ENCODE measurements at regions not wholly inside any gene's neighbourhood (a gene's known extent, or its start where the extent isn't known, plus 50 kb on each side); places are given as distances from the start of the nearest gene placed in this dataset.
"Not testable (repeated sequence)": the region's sequence is repeated elsewhere in the genome, so short reads cannot be mapped to it uniquely, and the experiment has no call there.

DNA sequence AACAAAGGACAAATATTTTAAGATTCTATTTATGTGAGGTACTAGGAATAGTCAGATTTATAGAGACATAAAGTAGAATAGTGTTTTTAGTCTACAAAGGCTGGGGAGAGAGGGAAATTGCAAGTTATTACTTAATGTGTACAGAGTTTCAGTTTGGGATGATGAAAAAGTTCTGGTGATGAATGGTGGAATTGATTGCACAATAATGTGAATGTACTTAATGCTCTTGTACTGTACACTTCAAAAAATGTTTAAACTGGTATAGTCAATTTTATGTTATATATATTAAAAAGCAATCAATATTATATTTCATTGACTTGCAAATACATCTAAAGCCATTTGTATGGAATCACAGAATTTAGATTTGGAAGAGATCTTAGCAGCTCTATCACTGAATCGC, 213.4 kb downstream of the PPP1R3A start:
- DNase-seq, result no peak

GRCh38 chr7:113698556-113699220, 220.1 kb downstream of the PPP1R3A start:
- DNase-seq, result peak; percentile 7 to 69

- no peak for DNase-seq
Measured at GRCh38 chr7:113694149-113694548, 224.7 kb downstream of the PPP1R3A start.

DNA sequence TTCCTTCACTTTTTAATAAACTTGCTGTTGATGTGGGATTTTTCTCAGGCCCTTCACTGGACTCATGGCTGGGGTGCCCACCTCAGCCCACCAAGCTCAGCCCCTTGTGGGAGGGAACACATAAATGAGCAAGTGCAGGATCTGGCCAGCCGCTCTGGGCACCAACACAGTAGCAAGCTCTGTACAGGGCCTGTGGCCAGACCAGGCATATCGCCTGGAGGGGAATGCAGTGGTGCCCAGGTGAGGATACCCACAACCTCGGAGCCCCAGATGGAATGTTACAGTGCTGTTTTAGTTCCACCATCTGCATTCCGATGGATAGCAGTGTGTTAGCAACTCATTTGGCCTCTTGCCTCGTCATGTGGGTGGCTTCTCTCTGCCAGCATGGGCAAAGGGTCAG, 234.6 kb downstream of the PPP1R3A start:
- DNase-seq, result no peak

- DNase-seq, result no peak
Measured at GRCh38 chr7:113677811-113678210, 241.0 kb downstream of the PPP1R3A start.

DNA sequence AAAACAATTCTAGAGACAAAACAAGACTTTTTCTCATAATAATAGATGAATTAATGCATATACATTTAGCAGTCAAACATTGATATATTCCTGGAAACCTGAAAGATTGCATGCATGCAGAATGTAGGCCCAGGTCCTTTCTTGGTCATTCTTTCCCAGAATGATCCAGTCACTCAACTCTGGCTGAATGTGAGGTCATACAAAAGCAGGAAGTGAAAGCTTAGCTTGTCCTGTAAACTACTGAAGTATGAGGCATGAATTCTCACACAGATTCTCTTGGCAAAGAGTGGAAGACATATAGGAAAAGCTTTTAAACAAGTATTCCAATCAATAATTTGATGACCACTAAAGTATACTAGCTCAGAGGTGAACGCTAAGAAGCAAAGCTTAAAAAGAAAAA, 253.9 kb downstream of the PPP1R3A start:
- DNase-seq, result no peak

DNA sequence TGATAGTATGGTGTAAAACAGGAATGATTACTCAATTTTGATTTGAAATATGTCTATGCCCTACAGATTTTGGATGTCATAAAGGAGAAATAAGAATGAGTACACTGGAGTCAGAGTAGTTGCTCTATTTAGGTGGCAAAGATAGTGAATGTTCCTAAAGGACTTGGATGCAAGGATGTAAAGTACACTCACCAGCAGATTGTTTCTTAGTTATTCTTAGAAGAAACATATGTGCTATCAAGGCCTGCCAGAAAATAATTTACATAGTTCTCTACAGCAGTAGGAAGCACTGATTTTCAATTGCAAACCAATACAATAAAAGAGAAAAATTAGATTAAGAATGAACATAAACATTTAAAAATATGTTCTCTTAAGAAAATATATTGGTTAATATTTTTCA, 259.4 kb downstream of the PPP1R3A start:
- DNase-seq, result no peak

DNA sequence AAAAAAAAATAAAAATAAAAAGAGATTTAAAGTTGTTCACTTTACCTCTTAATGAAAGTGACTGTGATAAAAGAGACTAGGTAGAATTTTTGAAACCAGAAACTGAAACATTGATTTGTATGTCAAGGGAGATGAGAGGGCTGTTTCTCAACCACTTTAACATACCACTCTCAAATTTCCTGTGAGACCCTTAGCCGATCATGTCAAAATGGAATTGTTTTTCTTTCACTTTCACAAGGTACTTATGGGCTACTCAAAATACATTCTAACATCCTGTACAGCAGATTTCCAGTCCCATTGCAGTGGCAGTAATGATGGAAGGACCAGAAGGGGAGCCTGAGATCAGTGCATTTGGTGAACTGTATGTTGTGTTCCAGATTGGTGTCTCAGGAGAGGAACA, 261.2 kb downstream of the PPP1R3A start:
- DNase-seq, result no peak

DNA sequence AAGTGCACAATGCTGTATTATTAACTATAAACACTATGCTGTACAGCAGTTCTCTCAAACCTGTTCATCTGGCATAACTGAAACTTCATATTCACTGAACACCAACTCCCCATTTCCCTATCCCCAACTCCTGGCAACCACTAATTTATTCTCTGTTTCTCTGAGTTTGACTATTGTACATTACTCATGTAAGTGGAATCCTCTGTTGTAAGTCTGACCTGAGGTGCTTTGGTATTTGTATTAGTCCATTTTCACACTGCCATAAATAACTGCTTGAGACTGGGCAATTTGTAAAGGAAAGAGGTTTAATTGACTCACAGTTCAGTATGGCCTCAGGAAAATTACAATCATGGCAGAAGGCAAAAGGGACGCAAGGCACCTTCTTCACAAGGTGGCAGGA, 266.3 kb downstream of the PPP1R3A start:
- DNase-seq, result no peak

GRCh38 chr7:113649556-113649955, 269.3 kb downstream of the PPP1R3A start:
- DNase-seq, result peak; percentile 44 to 49

DNA sequence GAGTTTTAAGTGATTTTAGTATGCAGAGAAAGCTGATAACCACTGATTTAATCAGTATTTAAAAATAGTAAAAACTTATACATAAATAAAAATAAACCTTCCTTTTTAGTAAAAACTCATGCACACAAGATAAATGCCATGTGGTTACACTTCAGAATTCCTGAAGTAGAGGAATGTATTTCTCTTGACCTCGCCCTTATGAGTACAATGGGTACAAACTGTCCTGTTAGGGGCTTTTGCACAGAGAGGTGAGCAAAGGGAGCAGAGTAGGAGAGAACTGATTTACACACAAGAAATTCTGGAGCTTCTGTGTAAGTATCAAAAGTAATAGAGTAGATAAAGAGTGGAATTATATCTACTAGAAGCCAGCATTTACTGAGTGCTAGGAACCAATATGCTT, 279.6 kb downstream of the PPP1R3A start:
- DNase-seq, result no peak

GRCh38 chr7:113636727-113637421, 281.9 kb downstream of the PPP1R3A start:
- DNase-seq, result no peak

- no peak for DNase-seq
Measured at GRCh38 chr7:113635492-113635891, 283.3 kb downstream of the PPP1R3A start.

GRCh38 chr7:113633073-113633472, 285.7 kb downstream of the PPP1R3A start:
- no peak for DNase-seq

DNA sequence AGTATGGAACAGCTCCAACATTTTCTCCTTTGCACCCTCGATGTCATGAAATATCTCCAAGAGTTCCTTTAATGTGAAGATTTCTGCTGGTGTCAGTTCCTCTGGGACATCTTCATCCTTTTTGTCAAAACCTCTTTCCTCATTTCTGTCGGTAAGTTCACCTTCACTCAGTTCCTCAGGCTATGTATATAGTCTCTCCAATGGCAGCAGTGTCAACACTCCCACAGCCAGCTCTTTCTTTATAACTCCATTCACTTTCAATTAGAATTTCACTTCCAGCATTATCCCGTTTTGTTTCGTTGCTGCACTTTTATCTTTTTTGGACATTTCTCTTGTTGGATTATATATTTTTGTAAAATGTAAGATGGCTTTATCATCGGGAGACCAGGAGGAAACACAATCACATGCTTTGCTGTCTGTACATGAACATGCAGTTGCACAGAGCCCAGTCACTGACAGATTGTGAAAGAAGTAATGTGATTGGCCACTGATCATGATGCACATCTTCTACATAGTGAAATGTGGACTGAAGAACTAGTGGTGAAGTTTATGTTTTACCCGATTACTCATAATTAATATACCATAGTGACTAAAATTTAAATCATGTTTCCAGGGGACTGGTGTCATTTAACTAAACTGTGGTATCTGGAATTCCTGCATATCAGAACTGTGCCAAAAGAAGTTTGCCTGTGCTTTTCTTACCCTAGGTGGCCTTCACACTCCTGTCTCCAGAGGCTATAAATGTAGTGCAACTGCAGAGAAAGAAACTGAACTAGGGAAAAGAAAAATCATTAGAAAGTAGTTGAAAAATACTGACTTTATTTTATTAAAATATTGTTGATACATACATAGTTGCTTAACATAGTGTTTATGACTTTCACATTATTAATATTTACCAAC, 289.6 kb downstream of the PPP1R3A start:
- no peak for DNase-seq

- no peak for DNase-seq
Measured at GRCh38 chr7:113625494-113626102, 293.2 kb downstream of the PPP1R3A start.

- no peak for DNase-seq
Measured at GRCh38 chr7:113622796-113623195, 296.0 kb downstream of the PPP1R3A start.

- no peak for DNase-seq
Measured at GRCh38 chr7:113610572-113610971, 308.2 kb downstream of the PPP1R3A start.

DNA sequence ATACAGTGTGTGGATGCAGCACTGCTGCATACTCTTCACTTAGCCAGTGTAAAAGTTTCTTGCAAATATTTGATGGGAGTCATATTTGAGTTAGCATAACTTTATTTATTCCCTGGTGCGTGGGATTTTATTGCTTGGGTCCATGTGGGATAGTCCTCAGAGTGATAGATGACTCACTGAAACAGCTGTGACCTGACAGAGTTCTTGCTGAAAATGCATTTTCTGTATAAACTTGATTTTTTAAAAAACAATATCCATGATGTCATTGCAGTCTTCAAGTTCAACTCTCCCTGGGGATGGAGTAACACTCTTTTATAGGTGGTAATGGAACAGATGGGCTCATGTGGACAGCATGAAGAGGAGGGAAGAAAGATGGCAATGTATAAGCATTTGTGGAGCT, 310.0 kb downstream of the PPP1R3A start:
- no peak for DNase-seq

DNA sequence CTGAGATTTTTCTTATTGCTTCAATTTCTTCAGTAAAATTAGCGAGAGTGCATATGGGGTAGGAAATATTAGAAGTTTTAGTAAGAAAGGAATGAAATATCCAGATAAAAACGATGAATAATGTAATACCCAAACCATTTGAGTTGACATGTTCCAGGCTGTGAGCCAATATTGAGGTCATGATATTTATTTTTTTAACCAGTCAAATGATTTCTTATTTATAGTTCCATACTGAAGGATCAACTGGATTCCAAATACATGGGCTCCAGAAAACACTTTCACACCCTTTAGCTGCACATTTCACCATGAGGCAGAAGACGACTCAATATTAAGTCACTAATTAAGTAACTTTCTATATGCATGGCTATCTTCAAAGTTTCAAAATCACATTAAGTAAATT, 312.5 kb downstream of the PPP1R3A start:
- no peak for DNase-seq

DNA sequence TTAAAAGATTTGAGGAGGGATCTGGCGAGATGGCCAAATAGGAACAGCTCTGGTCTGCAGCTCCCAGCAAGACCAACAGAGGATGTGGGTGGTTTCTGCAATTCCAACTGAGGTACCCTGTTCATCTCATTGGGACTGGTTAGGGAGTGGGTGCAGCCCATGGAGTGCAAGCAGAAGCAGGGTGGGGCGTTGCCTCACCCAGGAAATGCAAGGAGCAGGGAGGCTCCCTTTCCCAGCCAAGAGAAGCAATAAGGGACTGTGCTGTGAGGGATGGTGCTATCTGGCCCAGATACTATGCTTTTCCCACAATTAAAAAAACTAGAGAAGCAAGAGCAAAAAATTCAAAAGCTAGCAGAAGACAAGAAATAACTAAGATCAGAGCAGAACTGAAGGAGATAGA, 318.4 kb downstream of the PPP1R3A start:
- DNase-seq, result not testable (repeated sequence)

- DNase-seq, result not testable (repeated sequence)
Measured at GRCh38 chr7:113593455-113593854, 325.4 kb downstream of the PPP1R3A start.

GRCh38 chr7:113592924-113593323, 325.9 kb downstream of the PPP1R3A start:
- not testable (repeated sequence) for DNase-seq
